K562 (cell line): ENCODE measurements at regions not wholly inside any gene's neighbourhood (a gene's known extent, or its start where the extent isn't known, plus 50 kb on each side); places are given as distances from the start of the nearest gene placed in this dataset.

Experiments used
- ATAC-seq: fragments of 200-7000 bp; cut with Tn5 transposase; 3 replicates; pipeline ENCODE4 v1.9.1; 2020; ENCODE audit warnings: moderate library complexity
- BruUV-seq: library from RNA; stranded (reverse); fragments of 400-500 nt; replicated peaks from 2 replicates; lab custom pipeline; 2021; lab: Mats Ljungman, UMichigan
- CTCF ChIA-PET: fragments of 300-600 bp; formaldehyde crosslinking; extraction: SDS; loops from one replicate; lab custom pipeline; 2021; ENCODE audit warnings: low intra/inter-chr PET ratio; lab: Yijun Ruan, JAX
- POLR2A ChIA-PET: fragments of 300-600, 350-650 bp; sonication (Branson Sonifier 250); formaldehyde crosslinking; extraction: SDS; loops from one replicate; lab custom pipeline; 2021; ENCODE audit warnings: antibody characterized with exemption, inconsistent platforms; lab: Yijun Ruan, JAX
- DNase-seq, 4 experiments: peaks; one replicate each; pipeline versions ENCODE4 v3.0.0 to v3.0.0-alpha.2; 2011 to 2018; ENCODE audit warnings: low spot score in 3 of 4, mixed read lengths in 3 of 4; ENCODE audit errors: extremely low read depth in 1 of 4
- FAIRE-seq: peaks from 2 replicates; lab custom pipeline; 2011; peaks lifted over from hg19 to GRCh38; lab: Jason Lieb, UNC
- H2AFZ ChIP-seq: 2 replicates; pipeline ENCODE4 v1.6.0; 2011; ENCODE audit warnings: low read depth, low read length, control low read depth, inconsistent platforms
- H3K27ac ChIP-seq: fragments of 200-600 bp; 3 replicates; pipeline ENCODE4 v1.8.0; 2011; ENCODE audit warnings: low read depth, mild to moderate bottlenecking, control low read depth, inconsistent platforms, low read length, moderate library complexity, mixed read lengths; ENCODE audit errors: extremely low read depth
- H3K27me3 ChIP-seq, 2 experiments: fragments of 300-600 bp in 1 of 2; 2 replicates in 1 of 2; 3 replicates in 1 of 2; pipeline versions ENCODE4 v1.6.0 to v1.8.0; 2011; ENCODE audit warnings: inconsistent platforms in 2 of 2, low read length in 2 of 2, mild to moderate bottlenecking in 1 of 2, mixed read lengths in 1 of 2, moderate library complexity in 1 of 2; ENCODE audit not compliant: control insufficient read depth in 2 of 2, insufficient read depth in 2 of 2
- H3K36me3 ChIP-seq: fragments of 300-600 bp; 3 replicates; pipeline ENCODE4 v1.8.0; 2011; ENCODE audit warnings: mild to moderate bottlenecking, low read length, inconsistent platforms; ENCODE audit not compliant: control insufficient read depth, insufficient read depth
- H3K4me1 ChIP-seq, 2 experiments: fragments of 200-600 bp in 1 of 2; replicated peaks in 1 of 2; 2 replicates in 1 of 2; 3 replicates in 1 of 2; pipeline versions ENCODE4 v1.5.1 to v1.8.0; 2011; ENCODE audit warnings: inconsistent platforms in 2 of 2, low read length in 2 of 2, mild to moderate bottlenecking in 1 of 2, mixed read lengths in 1 of 2, moderate library complexity in 1 of 2; ENCODE audit not compliant: control insufficient read depth in 2 of 2, insufficient read depth in 2 of 2
- H3K4me2 ChIP-seq: 2 replicates; pipeline ENCODE4 v1.6.1; 2011; ENCODE audit warnings: low read length, control low read depth, inconsistent platforms, mixed read lengths; ENCODE audit not compliant: insufficient read depth
- H3K4me3 ChIP-seq: fragments of 200-600 bp; sonication (generic), shearing (Covaris generic); 2 replicates; pipeline ENCODE4 v1.5.1; 2016; ENCODE audit warnings: control low read depth, inconsistent platforms
- H3K79me2 ChIP-seq: fragments of 200-600 bp; 3 replicates; pipeline ENCODE4 v1.8.0; 2011; ENCODE audit warnings: low read length, inconsistent platforms; ENCODE audit not compliant: control insufficient read depth, insufficient read depth
- H3K9ac ChIP-seq, 2 experiments: 2 replicates each; pipeline versions ENCODE4 v1.6.0 to v1.6.1; 2011; ENCODE audit warnings: low read depth in 2 of 2, low read length in 2 of 2, control low read depth in 1 of 2, inconsistent platforms in 1 of 2, mild to moderate bottlenecking in 1 of 2, mixed read lengths in 1 of 2; ENCODE audit not compliant: insufficient read depth in 1 of 2
- H3K9me1 ChIP-seq: one replicate; pipeline ENCODE4 v1.6.0; 2011; ENCODE audit warnings: inconsistent platforms, mild to moderate bottlenecking, low read length, moderate library complexity; ENCODE audit not compliant: control insufficient read depth, insufficient read depth
- H3K9me3 ChIP-seq: replicated peaks from 2 replicates; pipeline ENCODE4 v1.5.1; 2011; ENCODE audit warnings: low read depth, low read length, inconsistent platforms; ENCODE audit not compliant: control insufficient read depth, insufficient read depth
- H4K20me1 ChIP-seq: replicated peaks from 2 replicates; pipeline ENCODE4 v1.6.1; 2011; ENCODE audit warnings: low read length, inconsistent platforms, mixed read lengths; ENCODE audit not compliant: control insufficient read depth, insufficient read depth
- CREBBP ChIP-seq: IDR thresholded peaks from one replicate; pipeline ENCODE4 v1.6.1; 2012; ENCODE audit warnings: low read depth, mild to moderate bottlenecking, control low read depth, inconsistent platforms, low read length
- ETS1 ChIP-seq: conservative IDR thresholded peaks from 2 replicates; pipeline ENCODE4 v1.6.1; 2011; ENCODE audit warnings: low read depth, mild to moderate bottlenecking, low read length; ENCODE audit not compliant: control insufficient read depth
- KLF13 ChIP-seq: fragments of 450-650 bp; IDR thresholded peaks from 2 replicates; pipeline ENCODE4 v1.6.1; 2016; ENCODE audit warnings: missing genetic modification characterization, low read depth, mild to moderate bottlenecking, missing compliant biosample characterization, moderate library complexity, borderline replicate concordance
- PRPF4 ChIP-seq: fragments of 200-400 bp; formaldehyde crosslinking; IDR thresholded peaks from one replicate; pipeline ENCODE4 v1.6.1; 2017; ENCODE audit warnings: low read length, low read depth, mild to moderate bottlenecking; ENCODE audit not compliant: insufficient read depth, poor library complexity, severe bottlenecking
- RFX1 ChIP-seq: fragments of 450-650 bp; IDR thresholded peaks from 2 replicates; pipeline ENCODE4 v1.6.1; 2016; ENCODE audit warnings: mild to moderate bottlenecking, moderate library complexity
- TEAD1 ChIP-seq, 2 experiments: fragments of 450-650 bp in 1 of 2; sonication (generic) in 1 of 2; formaldehyde crosslinking; IDR thresholded peaks; 2 replicates each; pipeline versions ENCODE4 v1.4.0 to v1.8.0; 2020 to 2022; ENCODE audit warnings: mild to moderate bottlenecking in 2 of 2, missing genetic modification reagents in 1 of 2
- TFE3 ChIP-seq: fragments of 450-650 bp; formaldehyde crosslinking; IDR thresholded peaks from 2 replicates; pipeline ENCODE4 v1.4.0; 2020; ENCODE audit warnings: mild to moderate bottlenecking, mixed read lengths
- ZBTB33 ChIP-seq: sonication (generic); formaldehyde crosslinking; IDR thresholded peaks from 2 replicates; pipeline ENCODE4 v1.8.1; 2023; ENCODE audit warnings: mild to moderate bottlenecking, missing genetic modification reagents
- ZNF436 ChIP-seq: fragments of 250-450, 450-650 bp; sonication (Bioruptor Pico); formaldehyde crosslinking; IDR thresholded peaks from 2 replicates; pipeline ENCODE4 v1.7.0; 2020; ENCODE audit warnings: mild to moderate bottlenecking
- ZNF77 ChIP-seq: fragments of 250-450 bp; sonication (Bioruptor Pico); IDR thresholded peaks from 2 replicates; pipeline ENCODE4 v1.5.0; 2020
- WGBS: fragments of 100-300 bp; shearing (Covaris generic); methylation state at CpG from one replicate; pipeline ENCODE4 v1.1.6; 2016; ENCODE audit warnings: low coverage, mixed read lengths; ENCODE audit not compliant: insufficient coverage; ENCODE audit errors: missing lambda C conversion rate; 5-methylcytosine and 5-hydroxymethylcytosine counted together
- in situ Hi-C: fragments of 300-500 bp; cut with MboI; formaldehyde crosslinking; loops from 4 replicates; pipeline ENCODE4 v1.15.0; 2018; ENCODE audit warnings: inconsistent platforms, mixed read lengths
- intact Hi-C: fragments of 100-400 bp; cut with micrococcal nuclease; formaldehyde crosslinking; loops from 2 replicates; pipeline ENCODE4 v1.14.2; 2022

- H3K4me1 ChIP-seq: no peaks in the 10 kb centered on the region
- no peaks in the 10 kb centered on the region for H3K79me2 ChIP-seq
- FAIRE-seq (no peak), ATAC-seq (no peak), DNase-seq (no peak)
- WGBS: 0% methylated on average over 1 of the region's 1 CpG
- intact Hi-C loops (no loop called here), in situ Hi-C loops (no loop called here)
- no peak overlapping the region for H3K9ac ChIP-seq
- no peaks in the 10 kb centered on the region for H4K20me1 ChIP-seq
- CTCF ChIA-PET: no interaction called here
- no peak overlapping the region for H2AFZ ChIP-seq
- no peak overlapping the region for H3K4me2 ChIP-seq
- H3K27ac ChIP-seq: no peak overlapping the region
- no peaks in the 10 kb centered on the region for H3K9me1 ChIP-seq
- H3K9me3 ChIP-seq: no peaks in the 10 kb centered on the region
- no peak for TF ChIP-seq ZBTB33
- no peak for TF ChIP-seq TFE3 (CRISPR knock-in tag)
- no peak for TF ChIP-seq KLF13
- no peak for TF ChIP-seq RFX1
- no peak for TF ChIP-seq TEAD1 (CRISPR knock-in tag; IDR thresholded peaks at IDR 0.05)
- TF ChIP-seq ZNF436 (CRISPR knock-in tag): no peak
- TF ChIP-seq PRPF4: no peak
- TF ChIP-seq CREBBP: no peak
- no peak for TF ChIP-seq ZNF77 (CRISPR knock-in tag)
- TF ChIP-seq ETS1: no peak
- POLR2A ChIA-PET: no interaction called here
- H3K4me3 ChIP-seq: no peak overlapping the region
- no TSS peak for BruUV-seq
- H3K36me3 ChIP-seq: no peaks in the 10 kb centered on the region
- no peaks in the 10 kb centered on the region for H3K27me3 ChIP-seq
These were observed 103.6 kb upstream of the EGFLAM start for GRCh38 chr5:38154615-38155204.
